Brain microvascular endothelial cell (primary cell): ENCODE measurements at regions not wholly inside any gene's neighbourhood (a gene's known extent, or its start where the extent isn't known, plus 50 kb on each side); places are given as distances from the start of the nearest gene placed in this dataset.
"Not testable (repeated sequence)": the region's sequence is repeated elsewhere in the genome, so short reads cannot be mapped to it uniquely, and the experiment has no call there.

ENCODE experiments used
- DNase-seq: peaks from one replicate; pipeline ENCODE4 v3.0.0-alpha.2; 2020
- H3K27ac ChIP-seq: fragments of 250-450 bp; sonication (Bioruptor Pico); 2 replicates; pipeline ENCODE4 v1.5.1; 2020; ENCODE audit warnings: mild to moderate bottlenecking, moderate library complexity
- H3K27me3 ChIP-seq: fragments of 250-450 bp; sonication (Bioruptor Pico); replicated peaks from 2 replicates; pipeline ENCODE4 v1.5.1; 2020; ENCODE audit warnings: mild to moderate bottlenecking
- H3K36me3 ChIP-seq: fragments of 250-450 bp; sonication (Bioruptor Pico); replicated peaks from 2 replicates; pipeline ENCODE4 v1.5.1; 2020; ENCODE audit warnings: mild to moderate bottlenecking
- H3K4me3 ChIP-seq: 2 replicates; pipeline ENCODE4 v1.5.1; 2011; ENCODE audit warnings: low read depth, mild to moderate bottlenecking, control low read depth, low read length, moderate library complexity
- in situ Hi-C: cut with HindIII; loops from 2 replicates; pipeline ENCODE4 v1.10.0; 2017; ENCODE audit warnings: low sequenced_read_pairs, low pct_ligation_motif_present
- TF ChIP-seq, protein P1 (sequence below): IDR thresholded peaks from 2 replicates; pipeline ENCODE4 v1.5.1; 2011; ENCODE audit warnings: low read depth, mild to moderate bottlenecking, moderate library complexity, low read length, control low read depth, inconsistent platforms; ENCODE audit errors: missing control alignments

DNA sequence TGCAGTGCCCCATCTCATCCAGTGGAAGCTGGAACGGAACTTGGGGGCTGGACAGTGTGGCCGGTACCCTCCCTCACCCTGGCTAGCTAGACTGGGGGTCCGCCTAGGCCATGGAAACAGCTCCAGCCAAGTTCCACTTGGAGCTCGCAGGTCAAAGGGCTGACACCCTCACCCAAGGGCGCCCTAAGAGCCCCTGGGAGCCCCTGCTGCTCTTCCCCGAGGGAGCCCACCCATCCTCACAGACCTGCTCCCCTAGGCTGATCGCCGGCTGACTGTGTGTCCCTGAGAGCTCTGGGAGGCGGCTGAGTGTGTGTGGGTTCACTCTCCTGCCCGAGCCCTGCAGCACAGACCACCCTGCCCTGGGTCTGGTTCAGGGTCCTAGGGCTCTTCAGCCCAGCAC lies 118.2 kb upstream of the OTOS start:
- TF ChIP-seq, protein P1, sequence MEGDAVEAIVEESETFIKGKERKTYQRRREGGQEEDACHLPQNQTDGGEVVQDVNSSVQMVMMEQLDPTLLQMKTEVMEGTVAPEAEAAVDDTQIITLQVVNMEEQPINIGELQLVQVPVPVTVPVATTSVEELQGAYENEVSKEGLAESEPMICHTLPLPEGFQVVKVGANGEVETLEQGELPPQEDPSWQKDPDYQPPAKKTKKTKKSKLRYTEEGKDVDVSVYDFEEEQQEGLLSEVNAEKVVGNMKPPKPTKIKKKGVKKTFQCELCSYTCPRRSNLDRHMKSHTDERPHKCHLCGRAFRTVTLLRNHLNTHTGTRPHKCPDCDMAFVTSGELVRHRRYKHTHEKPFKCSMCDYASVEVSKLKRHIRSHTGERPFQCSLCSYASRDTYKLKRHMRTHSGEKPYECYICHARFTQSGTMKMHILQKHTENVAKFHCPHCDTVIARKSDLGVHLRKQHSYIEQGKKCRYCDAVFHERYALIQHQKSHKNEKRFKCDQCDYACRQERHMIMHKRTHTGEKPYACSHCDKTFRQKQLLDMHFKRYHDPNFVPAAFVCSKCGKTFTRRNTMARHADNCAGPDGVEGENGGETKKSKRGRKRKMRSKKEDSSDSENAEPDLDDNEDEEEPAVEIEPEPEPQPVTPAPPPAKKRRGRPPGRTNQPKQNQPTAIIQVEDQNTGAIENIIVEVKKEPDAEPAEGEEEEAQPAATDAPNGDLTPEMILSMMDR: no peak
- in situ Hi-C loops: no loop called here
- H3K27me3 ChIP-seq: no peaks in the 10 kb centered on the region
- no peak overlapping the region for H3K4me3 ChIP-seq
- no peak for DNase-seq
- no peaks in the 10 kb centered on the region for H3K36me3 ChIP-seq
- no peak overlapping the region for H3K27ac ChIP-seq

- DNase-seq: no peak
- no peaks in the 10 kb centered on the region for H3K27me3 ChIP-seq
These were observed 118.9 kb upstream of the OTOS start for GRCh38 chr2:240259201-240259923.

DNA sequence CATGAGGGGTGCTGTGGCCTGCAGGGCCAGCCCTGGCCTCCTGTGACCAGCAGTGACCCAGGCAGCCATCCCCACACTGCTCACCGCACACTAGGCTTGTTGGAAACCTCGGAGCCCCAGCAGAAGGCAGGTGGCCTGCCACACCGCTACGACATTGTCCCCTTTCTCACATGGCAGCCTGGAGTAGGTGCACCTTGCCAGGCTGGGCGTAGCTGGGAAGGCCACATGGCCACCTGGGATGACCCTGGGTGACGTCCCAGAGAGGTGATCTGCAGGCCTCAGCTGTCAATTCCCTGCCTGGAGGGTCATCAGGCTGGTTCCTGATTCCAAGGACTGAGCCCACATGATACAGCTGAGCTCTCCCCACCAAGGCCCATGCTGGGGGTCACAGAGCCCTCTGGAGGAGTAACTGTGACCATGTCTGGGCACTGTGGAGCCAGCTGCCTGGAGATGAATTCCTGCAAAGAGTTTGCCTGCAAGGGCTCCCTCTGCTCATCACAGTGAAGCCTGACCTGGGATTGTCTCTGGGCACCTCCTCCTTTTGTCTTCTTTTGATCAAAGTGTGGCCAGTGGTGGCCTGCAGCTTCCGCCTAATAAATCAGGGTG lies 119.6 kb upstream of the OTOS start:
- TF ChIP-seq, protein P1: no peak
- DNase-seq: no peak
- no peak overlapping the region for H3K4me3 ChIP-seq
- no peaks in the 10 kb centered on the region for H3K36me3 ChIP-seq
- no peaks in the 10 kb centered on the region for H3K27me3 ChIP-seq
- no peak overlapping the region for H3K27ac ChIP-seq
- in situ Hi-C loops: no loop called here

More at GRCh38 chr2:240259201-240259923, 118.9 kb upstream of the OTOS start:
- TF ChIP-seq, protein P1: no peak
- Histone ChIP-seq H3K27ac (no peak overlapping the region), H3K36me3 (no peaks in the 10 kb centered on the region), H3K4me3 (no peak overlapping the region)
- in situ Hi-C loops: no loop called here

DNA sequence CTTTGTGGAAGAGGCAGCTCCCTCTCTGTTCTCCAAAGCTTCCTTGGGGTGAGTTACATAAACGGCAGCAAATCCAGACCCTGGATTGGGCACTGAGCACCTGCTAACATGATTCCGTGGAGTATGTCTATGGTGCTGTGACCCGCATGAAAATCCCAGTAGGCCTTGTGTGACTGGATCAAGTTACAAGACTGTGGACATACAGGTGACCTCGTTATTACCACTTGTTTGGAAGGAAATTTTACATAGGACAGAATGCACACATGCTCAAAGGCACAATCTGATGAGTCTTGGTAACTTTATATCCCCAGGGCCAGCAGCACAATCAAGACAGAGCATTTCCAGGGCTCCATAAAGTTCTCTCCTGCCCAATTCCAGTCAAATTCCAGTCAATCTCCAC lies 120.2 kb upstream of the OTOS start:
- no peaks in the 10 kb centered on the region for H3K36me3 ChIP-seq
- no peaks in the 10 kb centered on the region for H3K27me3 ChIP-seq
- TF ChIP-seq, protein P1: no peak
- in situ Hi-C loops: no loop called here
- H3K4me3 ChIP-seq: no peak overlapping the region
- no peak for DNase-seq
- H3K27ac ChIP-seq: no peak overlapping the region

DNA sequence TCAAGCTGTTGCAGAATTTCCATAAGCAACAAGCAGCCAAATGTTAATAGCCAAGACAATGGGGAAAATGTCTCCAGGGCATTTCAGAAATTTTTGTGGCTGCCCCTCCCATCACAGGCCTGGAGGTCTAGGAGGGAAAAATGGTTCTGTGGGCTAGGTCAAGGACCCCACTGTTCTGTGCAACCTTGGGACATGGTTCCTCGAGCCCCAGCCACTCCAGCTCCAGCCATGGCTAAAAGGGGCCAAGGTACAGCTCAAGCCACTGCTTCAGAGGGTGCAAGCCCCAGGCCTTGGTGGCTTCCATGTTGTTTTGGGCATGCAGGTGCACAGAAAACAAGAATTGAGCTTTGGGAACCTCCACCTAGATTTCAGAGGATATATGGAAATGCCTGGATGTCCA lies 122.1 kb upstream of the OTOS start:
- H3K4me3 ChIP-seq, H3K27me3 ChIP-seq, H3K27ac ChIP-seq, H3K36me3 ChIP-seq, DNase-seq, in situ Hi-C loops: not testable (repeated sequence)

- Histone ChIP-seq H3K27me3 (no peaks in the 10 kb centered on the region), H3K4me3 (no peak overlapping the region), H3K27ac (no peak overlapping the region), H3K36me3 (no peaks in the 10 kb centered on the region)
- TF ChIP-seq, protein P1: no peak
- no peak for DNase-seq
- in situ Hi-C loops: no loop called here
These were observed 128.9 kb upstream of the OTOS start for GRCh38 chr2:240269380-240269779.
